GM21447 (cell line): ENCODE measurements at regions not wholly inside any gene's neighbourhood (a gene's known extent, or its start where the extent isn't known, plus 50 kb on each side); places are given as distances from the start of the nearest gene placed in this dataset.
"Not testable (repeated sequence)": the region's sequence is repeated elsewhere in the genome, so short reads cannot be mapped to it uniquely, and the experiment has no call there.

Experiments used
- ATAC-seq: cut with Tn5 transposase; IDR thresholded peaks from one replicate; pipeline ENCODE4 v1.9.1; 2021; ENCODE audit not compliant: unreplicated experiment

DNA sequence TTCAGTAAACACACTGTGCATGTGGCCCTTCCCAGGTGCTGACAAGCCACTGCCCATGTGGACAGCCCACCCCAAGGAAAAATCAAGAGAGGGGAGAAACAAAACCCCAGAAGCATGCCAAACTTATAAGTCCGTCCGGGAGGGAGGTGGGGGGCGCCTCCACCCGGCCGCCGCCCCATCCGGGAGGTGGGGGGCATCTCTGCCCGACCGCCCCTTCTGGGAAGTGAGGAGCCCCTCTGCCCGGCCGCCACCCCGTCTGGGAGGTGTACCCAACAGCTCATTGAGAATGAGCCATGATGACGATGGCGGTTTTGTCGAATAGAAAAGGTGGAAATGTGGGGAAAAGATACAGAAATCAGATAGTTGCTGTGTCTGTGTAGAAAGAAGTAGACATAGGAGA is 53.8 kb upstream of the C2CD4B start:
- no peak for ATAC-seq

DNA sequence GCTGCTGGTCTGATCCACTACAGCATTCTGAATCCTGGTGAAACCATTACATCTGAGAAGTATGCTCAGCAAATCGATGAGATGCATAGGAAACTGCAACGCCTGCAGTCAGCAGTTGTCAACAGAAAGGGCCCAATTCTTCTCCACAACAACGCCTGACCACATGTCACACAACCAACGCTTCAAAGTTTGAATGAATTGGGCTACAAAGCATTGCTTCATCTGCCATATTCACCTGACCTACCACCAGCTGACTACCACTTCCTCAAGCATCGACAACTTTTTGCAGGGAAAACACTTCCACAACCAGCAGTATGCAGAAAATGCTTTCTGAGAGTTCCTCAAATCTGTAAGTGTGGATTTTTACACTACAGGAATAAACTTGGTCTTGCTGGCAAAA is 54.7 kb upstream of the C2CD4B start:
- ATAC-seq = no peak

DNA sequence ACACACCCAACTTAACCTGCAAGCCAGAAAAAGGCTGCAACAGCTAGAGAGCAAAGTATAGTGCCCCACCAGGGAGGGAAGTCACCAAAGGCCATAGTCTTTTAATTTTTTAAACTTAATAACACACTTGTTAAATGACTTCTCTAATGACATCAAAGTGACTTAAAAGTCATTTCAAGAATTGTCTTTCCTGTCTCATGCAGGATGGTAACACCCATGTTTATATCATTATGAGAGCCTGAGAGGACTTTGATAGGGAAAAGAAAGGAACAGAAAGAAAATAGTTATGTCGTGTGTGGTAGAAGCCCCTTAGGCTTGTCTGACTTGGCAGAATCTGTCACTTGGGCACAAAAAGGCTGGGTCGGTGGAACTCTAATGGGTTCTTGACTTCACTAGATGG is 57.9 kb upstream of the C2CD4B start:
- ATAC-seq = no peak

DNA sequence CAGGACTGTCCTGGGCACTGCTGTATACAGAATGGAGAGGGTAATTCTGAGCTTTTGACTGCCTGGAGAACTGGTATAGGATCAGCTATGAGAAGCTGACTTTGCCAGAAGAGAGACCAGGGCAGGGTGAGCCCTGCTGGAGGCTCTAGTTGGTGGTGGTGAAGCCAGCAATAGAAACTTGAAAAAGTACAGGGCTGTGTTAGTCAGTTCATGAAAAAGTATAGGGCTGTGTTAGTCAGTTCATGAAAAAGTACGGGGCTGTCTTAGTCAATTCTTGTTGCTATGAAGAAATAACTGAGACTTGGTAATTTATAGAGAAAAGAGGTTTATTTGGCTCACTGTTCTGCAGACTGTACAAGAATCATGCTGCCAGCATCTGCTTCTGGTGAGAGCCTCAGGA is 63.5 kb upstream of the C2CD4B start:
- no peak for ATAC-seq

DNA sequence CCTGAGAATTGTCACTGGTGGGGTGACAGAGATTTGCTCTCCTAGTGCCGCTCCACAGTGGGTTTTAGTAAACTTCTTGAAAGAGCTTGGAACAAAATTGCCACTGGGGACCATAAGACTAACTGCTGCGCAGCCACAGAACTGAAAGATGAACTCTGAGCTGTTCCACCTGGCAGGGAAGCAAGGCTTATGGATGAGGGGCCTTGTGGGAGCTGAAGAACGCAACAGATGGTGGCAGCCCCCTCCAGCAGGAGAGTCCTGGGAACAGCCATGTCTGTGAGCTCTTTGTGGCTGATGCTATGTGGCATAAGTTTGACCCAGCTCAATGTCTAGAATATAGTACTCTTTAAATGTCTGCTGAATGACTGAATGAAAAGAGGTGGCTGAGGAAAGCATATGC is 66.8 kb upstream of the C2CD4B start:
- ATAC-seq = no peak

DNA sequence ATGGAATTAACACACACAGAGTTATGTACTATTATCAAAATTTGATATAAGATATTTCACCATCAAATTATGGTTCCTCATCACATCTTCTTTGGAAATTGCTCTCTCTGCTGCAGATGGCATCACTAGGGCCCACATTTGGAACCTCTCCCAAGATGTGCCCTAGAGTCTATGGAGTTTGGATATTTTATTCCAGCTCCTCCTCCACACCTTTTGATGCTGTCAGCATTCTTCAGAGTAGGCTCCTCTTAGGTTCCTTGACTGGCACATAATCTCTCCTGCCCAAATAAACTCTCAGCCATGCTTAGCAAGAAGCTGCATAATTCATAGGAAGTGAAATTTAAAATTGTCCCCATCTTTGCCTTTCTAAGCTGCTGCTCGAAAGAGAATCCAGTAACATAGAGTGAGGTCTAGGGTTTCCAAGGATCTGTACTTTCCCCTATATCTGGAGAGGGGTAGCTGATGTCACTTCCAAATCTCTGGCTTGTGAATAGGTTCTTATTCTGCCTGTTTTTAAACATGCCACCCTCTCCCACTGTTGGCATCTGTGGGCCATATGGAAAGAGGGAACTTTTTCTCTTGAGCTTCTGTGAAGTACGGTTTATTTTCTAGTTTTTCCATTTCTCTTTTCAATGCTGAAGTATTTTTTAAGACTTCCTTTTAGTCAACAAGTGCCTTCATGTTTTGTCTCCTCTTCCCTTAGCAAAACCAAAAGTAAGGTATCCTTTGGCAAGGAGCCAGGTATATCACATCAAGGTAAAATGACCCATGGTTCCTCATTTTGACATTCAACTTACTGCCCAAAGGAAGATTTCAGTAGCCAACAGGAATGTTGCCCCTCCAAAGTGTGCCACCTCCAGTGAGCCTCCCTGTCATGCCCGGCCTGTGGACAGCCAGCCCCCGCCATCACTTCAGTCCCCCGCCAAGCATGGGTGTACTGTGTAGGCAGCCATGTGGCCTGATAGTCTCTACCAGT is 75.3 kb upstream of the C2CD4B start:
- ATAC-seq = no peak

DNA sequence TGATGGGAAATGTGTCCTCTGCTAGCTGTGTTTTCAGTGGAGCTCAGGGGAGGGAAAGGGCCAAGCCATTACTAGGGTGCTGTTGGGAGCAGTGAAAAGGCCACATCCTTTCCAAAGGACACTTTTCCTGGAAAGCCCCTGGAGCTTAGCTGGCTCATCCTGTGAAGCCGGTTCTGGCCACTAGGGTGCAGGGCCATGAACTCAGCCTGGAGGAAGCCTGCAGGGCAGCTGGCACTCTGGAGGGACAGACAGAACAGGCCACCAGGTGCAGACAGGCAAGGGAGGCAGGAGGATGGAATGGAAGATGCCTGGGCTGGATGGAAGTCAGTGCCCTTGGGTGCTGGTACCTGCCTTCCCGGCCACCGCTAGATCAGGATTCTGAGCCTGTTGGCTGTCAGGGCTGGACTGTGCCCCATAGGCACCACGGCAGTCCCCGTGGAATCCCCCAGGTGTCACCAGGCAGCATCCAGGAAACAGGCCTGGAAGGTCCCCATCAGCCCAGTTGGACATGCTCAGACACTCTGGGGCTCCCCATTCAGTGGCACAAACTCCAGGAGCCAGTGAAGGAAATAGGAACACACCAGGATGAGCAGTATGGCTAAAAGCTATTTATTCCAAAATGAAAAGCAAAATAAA is 76.2 kb upstream of the C2CD4B start:
- ATAC-seq = no peak

DNA sequence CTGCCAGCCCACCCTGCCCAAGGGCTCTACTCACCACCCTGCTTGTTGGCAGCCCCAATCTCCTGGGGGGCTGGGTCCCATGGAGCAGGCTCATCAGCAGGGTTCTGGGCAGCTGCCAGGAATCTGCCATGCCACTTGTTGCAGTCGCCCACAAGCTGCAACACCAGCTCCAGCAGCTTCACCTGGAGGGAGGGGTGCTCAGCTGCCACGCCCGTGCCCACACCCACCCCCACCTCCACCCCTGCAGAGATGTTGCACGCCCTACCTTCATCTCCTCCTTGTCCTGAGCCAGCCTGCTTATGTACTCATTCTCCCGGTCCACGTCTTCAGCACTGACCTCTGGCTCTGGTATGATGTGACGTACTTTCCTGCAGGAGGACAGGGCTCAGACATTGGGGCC is 77.9 kb upstream of the C2CD4B start:
- no peak for ATAC-seq

DNA sequence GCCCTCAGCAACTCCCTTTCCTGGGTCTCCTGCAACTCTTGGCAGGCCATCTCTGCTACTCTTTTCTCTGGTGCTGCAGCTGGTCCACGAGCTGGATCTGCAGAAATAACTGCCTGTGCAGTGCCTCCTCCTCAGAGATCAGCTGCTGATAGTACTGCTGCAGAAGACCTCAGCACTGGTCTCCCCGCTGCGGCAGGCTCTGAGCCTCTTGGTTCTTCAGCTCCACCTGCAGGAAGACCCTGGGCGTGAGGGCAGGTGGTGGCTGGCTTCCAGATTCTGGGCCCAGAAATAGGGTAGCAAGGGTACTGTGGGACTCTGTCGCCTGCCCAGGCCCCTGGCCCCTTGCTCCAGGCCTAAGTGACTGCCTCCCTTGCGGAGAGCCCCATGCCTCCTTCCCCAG is 79.7 kb upstream of the C2CD4B start:
- ATAC-seq = no peak

DNA sequence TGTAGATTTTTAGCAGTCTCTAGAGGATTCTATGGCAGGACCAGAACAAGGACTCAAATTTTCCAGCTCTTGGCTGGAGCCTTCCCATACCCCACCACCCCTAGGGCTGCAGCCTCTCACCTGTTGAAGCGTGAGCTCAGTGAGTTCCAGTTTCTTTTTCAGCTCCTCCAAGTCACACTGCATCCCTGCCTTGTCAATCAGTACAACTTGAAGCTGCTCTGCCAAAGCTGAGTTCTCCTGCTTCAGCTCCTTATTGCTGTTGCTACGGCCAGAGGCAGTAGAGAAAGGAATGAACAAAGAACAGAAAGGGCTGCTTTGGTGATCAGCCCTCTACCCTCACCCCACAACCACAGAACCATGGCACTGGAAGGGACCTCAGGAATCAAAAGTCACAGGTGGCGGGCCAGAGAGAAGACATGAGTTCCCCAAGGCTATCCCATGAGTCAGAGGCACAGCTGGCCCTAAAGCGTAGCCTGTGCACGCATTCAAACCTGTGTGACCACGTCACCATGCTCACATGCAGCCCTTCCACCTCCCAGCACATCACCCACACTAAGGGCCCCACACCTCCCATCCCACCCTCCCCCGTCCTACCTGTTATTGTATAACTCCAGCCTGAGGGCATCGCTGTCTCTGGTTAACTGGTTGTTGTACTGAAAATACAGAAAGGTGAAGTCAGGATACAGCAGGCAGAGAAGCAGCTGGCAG is 83.3 kb upstream of the C2CD4B start:
- no peak for ATAC-seq

DNA sequence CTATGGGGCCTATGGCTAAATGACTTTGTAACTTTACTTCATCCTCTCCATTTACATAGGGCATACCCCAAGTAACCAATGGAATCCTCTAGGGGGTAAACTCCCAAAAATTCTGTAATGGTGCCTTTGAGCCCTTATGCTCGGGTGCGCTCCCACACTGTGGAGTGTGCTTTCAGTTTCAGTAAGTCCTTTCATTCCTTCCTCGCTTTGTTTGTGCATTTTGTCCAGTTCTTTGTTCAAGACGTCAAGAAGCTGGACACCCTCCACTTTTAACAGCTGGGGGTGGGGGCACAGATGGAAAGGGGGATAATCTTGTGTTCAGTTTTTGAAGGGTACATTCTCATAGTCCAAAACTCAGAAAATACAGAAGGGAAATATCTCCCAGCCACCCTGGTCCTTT is 84.4 kb upstream of the C2CD4B start:
- ATAC-seq = no peak

DNA sequence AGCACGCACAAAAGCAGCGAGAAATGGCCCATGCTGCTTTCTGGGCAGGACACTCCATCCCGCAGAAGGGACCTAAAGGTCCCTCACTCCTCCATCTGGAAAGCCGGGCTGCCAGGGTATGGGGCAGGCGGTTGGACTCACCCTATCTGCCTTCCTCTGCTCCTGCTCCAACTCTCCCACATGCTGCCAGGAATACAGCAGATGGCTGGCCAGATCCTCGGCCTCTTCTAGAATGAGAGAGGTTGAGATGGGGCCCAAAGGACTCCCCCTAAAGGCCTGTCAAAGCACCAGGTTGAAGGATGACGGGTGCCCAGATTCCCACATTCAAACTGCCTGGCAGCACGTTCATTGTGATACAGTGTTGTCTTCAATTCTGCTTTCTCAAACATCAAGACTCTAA is 85.1 kb upstream of the C2CD4B start:
- no peak for ATAC-seq

DNA sequence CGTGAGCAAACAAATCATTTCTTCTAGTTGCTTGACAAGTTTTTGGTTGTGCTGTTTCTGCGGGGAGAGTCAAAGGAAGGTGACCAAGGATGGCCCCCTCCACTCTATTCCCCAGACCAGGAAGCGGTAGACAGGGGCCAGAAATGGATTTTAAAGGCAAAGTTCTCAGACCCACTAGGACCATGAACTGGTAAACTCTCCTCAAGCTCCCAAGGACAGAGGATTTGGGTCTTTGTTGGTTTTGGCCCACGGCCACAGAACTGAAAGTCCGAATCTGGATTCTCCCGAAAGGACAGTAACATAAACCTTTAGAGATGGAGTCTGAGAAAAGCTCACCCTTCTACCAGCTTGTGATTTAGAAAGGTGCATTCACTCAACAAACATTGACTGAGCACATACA is 85.9 kb upstream of the C2CD4B start:
- ATAC-seq = no peak

DNA sequence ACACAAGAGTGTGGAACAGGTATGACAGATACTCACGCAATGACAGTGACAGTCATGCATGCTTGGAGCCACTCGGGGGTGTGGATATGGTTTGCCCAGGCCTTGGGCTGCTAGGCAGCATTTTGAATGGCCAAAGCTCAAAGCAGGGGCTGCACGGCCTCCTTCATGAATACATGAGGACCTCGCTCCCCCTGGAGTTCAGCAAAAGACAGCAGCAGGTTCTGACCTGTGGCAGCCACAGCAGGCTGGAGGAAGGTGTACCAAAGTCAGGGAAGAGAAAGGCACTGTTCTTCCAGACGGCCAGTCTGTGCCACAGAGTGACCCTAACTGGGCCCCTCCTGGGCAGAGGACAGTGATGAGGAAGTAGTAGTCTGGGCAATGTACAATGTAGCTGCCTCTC is 88.2 kb upstream of the C2CD4B start:
- no peak for ATAC-seq

DNA sequence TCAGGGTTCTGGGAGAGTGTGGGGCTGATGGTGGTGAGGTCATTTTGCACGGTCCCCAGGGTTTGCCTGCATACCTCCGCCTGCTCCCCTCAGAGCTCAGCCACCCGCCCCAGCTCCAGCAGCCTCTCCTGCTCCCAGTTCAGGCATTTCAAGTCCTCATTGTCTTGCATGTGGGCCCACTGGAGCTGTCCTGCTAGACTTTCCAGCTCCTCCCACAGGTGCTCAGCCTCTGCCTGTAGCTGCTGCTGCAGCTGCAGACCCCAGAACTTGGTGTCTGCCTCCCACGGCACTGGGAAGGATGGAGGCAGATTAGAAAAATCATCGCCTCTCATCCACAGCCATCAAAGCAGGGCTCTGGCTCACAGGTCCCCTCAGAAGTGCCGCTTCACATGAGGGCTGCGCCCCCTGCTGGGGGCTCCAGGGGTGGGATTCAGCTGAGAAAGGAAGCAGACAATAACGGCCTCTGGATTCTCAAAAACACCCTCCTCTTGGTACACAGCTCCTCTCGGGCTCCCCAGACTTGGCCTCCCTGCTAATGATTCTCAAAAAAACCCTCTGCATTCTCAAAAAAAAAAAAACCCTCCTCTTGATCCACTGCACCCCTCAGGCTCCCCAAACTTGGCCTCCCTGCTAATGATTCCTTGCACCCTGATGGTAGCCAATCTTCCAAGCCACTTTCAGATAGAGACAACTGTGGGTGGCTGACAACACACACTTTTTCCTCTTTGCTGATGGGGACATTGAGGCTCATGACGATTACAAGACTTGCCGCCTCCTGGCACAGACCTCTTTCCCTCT is 89.3 kb upstream of the C2CD4B start:
- ATAC-seq = no peak

DNA sequence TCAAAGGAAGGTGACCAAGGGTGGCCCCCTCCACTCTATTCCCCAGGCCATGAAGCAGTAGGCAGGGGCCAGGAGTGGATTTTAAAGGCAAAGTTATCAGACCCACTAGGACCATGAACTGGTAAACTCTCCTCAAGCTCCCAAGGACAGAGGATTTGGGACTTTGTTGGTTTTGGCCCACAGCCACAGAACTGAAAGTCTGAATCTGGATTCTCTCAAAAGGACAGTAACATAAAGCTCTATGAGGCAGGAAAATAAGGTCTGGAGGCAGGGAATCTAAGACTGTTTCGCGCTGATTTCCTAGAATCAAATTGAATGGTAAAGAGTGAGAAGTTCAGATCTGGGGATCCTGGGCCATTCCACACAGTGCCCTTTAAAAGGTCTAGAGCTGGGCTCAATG is 91.3 kb upstream of the C2CD4B start:
- ATAC-seq = not testable (repeated sequence)

DNA sequence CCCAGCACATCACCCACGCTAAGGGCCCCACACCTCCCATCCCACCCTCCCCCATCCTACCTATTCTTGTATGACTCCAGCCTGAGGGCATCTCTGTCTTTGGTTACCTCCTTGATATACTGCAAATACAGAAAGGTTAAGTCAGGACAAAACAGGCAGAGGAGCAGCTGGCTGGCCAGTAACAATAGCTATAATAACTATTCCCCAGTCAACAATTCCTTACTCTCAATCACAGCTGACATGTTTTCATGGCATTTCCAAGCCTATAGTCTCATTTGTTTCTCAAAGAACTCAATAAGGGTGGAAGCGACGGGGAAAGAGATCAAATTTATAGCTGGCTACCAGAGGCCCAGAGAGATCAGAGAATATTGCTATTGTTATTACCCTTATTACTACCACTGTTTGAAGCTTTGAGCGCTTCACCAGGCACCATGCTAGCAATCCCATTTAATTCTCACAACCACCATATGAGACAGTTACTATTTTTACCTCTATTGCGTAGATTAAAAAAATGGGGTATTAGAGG is 93.0 kb upstream of the C2CD4B start:
- ATAC-seq = no peak

DNA sequence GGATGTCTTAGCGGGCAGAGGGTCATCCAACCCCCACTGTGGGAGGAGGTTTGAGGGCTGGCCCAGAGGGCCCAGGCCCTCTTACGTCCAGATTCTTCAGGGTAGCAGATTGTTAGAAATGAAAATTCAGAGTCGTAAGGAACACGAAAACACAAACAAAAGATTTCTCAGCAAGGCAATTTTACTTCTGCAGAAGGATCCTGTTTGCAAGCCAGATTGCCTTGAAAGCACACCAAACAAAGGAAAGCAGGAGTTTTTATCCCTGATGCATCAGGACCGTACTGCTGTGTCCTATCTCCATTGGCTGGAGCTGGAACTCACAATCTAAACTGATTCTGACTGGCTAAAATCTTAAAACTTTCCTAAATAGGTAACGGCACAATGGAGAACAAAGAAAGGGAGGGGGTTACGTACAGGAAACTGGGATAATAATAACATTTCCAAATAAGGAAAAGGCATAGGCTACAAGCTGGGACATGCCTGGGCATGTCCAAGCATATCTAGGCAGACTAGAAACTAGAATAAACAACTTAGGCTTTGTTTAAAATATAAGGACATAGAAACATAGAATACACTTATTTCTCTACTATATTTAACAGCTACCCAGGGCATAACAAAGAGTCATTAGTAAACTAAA is 97.3 kb upstream of the C2CD4B start:
- ATAC-seq = no peak

DNA sequence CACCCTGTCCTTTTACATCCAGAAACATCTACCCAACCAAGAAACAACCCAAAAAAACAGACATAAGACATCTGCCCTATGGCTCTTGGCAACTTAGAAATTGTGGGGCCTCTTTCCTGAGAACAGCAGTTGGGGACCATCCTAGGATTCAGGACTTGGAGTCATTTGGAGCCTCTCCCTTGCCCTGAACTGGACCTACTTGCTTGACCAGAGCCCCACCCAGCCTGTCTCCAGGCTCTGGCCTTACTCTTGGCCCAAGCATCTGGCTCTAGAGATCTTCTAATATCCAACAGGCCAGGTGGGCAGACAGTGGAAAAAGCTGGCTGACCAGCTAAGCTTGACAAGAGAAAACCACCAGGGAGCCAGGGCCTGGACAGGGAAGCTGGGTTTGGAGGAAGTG is 99.1 kb upstream of the C2CD4B start:
- no peak for ATAC-seq

DNA sequence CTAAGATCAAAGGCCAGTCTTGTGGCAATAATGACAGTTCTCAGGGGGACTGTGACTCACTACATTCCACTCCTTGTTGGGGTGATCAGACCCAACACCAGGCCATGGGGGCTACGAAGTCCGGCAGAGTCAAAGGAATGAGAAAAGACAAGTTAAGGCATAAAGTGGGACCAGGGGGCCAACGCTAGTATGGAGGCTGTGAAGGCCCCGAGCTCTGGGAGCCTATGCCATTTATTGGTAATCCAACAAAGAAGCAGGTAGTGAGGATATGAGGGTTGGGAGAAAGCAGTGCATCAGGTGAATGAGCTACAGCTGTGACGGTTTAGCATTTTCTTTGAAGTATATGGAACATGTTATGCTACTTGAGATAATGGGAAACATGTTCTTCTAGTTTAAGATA is 104.4 kb upstream of the C2CD4B start:
- ATAC-seq = no peak
